GM13977 (cell line): ENCODE measurements at regions not wholly inside any gene's neighbourhood (a gene's known extent, or its start where the extent isn't known, plus 50 kb on each side); places are given as distances from the start of the nearest gene placed in this dataset.
"Not testable (repeated sequence)": the region's sequence is repeated elsewhere in the genome, so short reads cannot be mapped to it uniquely, and the experiment has no call there.

Experiments used
- DNase-seq: peaks from one replicate; pipeline ENCODE4 v3.0.0; 2012; ENCODE audit warnings: low spot score
- in situ Hi-C: fragments of 300-500 bp; cut with MboI; formaldehyde crosslinking; loops from one replicate; pipeline ENCODE4 v1.12.0; 2022; ENCODE audit warnings: low sequenced_read_pairs, low pct_unique_long_range_greater_than_20kb, mixed read lengths, inconsistent platforms; ENCODE audit not compliant: unreplicated experiment
- TF ChIP-seq, protein P1 (sequence below): IDR thresholded peaks from 2 replicates; pipeline ENCODE4 v1.5.1; 2012; ENCODE audit warnings: mild to moderate bottlenecking, control low read depth; ENCODE audit not compliant: insufficient read depth; ENCODE audit errors: extremely low read depth, missing control alignments

DNA sequence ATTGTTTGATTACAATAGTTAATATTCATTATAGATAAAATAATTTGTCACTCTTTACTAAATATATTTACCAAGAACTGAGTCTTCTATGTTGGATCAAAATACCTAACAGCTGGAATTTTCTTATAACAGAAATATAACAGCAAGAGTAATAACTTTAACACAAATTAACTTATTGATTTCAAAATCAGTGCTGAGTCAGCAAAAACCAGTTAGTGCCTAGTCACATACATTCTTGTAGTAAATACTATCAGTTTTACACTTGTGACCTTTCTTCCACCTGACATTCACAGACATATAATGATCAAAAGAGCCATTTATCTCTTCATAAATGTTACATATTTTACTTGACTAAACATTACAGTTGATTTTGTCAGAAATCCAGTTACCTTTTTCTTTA, 1141.4 kb upstream of the ADGRB3 start:
- TF ChIP-seq, protein P1, sequence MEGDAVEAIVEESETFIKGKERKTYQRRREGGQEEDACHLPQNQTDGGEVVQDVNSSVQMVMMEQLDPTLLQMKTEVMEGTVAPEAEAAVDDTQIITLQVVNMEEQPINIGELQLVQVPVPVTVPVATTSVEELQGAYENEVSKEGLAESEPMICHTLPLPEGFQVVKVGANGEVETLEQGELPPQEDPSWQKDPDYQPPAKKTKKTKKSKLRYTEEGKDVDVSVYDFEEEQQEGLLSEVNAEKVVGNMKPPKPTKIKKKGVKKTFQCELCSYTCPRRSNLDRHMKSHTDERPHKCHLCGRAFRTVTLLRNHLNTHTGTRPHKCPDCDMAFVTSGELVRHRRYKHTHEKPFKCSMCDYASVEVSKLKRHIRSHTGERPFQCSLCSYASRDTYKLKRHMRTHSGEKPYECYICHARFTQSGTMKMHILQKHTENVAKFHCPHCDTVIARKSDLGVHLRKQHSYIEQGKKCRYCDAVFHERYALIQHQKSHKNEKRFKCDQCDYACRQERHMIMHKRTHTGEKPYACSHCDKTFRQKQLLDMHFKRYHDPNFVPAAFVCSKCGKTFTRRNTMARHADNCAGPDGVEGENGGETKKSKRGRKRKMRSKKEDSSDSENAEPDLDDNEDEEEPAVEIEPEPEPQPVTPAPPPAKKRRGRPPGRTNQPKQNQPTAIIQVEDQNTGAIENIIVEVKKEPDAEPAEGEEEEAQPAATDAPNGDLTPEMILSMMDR: no peak
- DNase-seq: no peak
- in situ Hi-C loops: no loop called here

DNA sequence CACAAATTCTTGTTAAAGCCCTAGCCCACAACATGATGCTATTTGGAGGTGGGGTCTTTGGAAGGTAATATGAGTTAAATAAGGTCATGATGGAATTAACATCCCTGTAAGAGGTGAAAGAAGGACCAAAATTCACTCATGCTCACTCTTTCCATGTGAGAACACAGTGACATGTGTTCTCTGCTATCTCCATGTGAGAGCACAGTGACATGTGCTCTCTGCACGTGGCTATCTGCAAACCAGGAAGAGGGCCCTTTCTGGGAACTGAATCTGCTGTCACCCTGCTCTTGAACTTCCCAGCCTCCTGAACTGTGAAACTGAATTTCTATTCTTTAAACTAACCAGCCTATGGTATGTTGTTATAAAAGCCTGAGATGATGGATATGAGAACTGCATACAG, 1159.4 kb upstream of the ADGRB3 start:
- DNase-seq: no peak
- TF ChIP-seq, protein P1: no peak
- in situ Hi-C loops: no loop called here

DNA sequence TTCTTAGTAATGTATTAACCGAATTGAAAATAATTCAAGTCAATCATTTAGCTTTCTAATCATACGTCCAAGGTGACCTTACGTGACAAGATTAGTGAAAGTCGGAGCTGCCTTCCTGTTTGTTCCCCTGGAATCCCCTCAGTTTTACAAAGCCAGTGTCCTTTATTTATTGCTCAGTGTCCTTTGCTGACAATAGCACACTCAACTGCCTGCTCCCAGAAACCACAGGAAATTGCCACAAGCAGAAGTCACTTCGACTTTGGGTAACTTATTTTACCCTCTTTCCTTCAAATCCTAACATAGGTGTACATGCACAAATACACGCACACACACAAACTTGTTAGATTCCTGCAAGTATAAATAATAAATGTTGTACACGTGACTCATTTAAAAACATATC, 1167.7 kb upstream of the ADGRB3 start:
- TF ChIP-seq, protein P1: no peak
- DNase-seq: no peak
- in situ Hi-C loops: no loop called here

DNA sequence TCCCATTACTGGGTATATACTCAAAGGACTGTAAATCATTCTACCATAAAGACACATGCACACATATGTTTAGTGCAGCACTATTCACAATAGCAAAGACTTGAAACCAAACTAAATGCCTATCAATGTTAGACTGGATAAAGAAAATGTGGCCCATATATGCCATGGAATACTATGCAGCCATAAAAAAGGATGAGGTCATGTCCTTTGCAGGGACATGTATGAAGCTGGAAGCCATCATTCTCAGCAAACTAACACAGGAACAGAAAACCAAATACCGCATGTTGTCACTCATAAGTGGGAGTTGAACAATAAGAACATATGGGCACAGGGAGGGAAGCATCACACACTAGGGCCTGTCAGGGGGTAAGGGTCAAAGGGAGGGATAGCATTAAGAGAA, 1172.4 kb upstream of the ADGRB3 start:
- DNase-seq, in situ Hi-C loops: not testable (repeated sequence)

DNA sequence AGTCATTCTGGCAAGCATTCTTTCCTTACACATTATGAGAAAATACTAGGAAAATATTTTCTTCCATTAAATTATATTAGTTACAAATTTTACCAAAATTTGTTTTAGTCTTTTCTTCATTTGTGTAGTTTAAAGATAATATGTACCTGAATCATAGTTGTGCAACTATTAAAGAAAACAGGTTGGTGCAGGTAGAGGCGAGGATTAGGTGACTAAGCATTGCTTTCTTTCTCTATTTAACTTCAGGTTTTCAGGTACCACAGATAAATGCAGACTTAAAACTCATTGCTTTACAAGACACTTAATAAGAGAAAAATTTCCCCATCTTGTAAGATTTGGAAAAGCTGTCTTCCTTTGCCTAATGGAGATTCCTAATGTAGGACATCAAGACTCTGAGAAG, 1175.5 kb upstream of the ADGRB3 start:
- DNase-seq: no peak

DNA sequence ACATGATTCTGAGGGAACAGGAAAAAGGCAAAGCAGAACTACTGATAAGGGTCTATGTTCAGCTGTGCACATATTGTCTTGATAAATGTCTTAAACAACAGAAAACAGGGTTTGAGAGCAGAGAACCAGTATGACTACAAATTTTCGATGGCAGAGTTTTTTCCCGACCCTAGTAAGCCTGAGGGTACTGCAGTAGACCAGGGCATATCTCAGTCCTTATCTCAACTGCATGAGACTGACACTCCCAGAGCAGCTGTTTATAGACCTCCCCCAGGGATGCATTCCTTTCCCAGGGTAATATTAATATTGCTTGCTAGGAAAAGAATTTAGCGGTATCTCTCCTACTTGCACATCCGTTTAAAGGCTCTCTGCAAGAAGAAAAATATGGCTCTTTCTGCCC, 1176.8 kb upstream of the ADGRB3 start:
- TF ChIP-seq, protein P1: no peak
- no peak for DNase-seq
- in situ Hi-C loops: no loop called here

More for the DNA sequence above, 1175.5 kb upstream of the ADGRB3 start:
- TF ChIP-seq, protein P1: no peak
- in situ Hi-C loops: no loop called here

DNA sequence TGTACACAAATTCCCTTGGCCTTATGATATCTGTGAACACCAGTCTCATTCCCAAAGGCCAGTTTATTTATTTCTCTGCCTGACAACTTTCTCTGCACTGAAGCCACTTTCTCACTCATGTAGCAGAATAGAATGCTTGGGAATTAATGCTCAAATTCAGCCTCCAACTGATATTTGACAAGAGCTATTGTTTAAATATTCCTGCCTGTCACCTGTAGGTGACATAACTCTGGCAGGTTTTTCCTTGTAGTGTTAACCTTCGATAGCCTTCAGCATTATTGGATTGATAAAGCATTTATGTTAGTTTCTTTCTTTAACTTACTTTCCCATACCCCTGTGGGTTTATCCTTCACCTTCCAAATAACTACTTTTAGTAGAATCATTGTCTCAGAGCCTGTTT, 1183.2 kb upstream of the ADGRB3 start:
- in situ Hi-C loops: no loop called here
- TF ChIP-seq, protein P1: no peak
- no peak for DNase-seq
